ENCODE measurements at regions not wholly inside any gene's neighbourhood (a gene's known extent, or its start where the extent isn't known, plus 50 kb on each side); places are given as distances from the start of the nearest gene placed in this dataset.

- no TSS peak for BruUV-seq (replicated peaks)
These were observed 96.0 kb upstream of the PRPS1L1 start for GRCh38 chr7:18123508-18124239.

GRCh38 chr7:18125476-18125875 lies 97.8 kb upstream of the PRPS1L1 start:
- ChIA-PET POLR2A (ENCODE audit: unreplicated experiment) (no interaction called here), CTCF (interaction anchor here (0.6 kb wide), 1 partner anchor 54 kb away, joined by 5 read pairs; no protein-coding TSS in a partner anchor)
- intact Hi-C loops (cut with micrococcal nuclease), result loop anchor here (10.0 kb wide), 1 partner anchor 421 kb away; no protein-coding TSS in a partner anchor
- ATAC-seq (no peak), DNase-seq (no peak)
- H3F3A ChIP-seq (ENCODE audit: low read length, unreplicated experiment), result no peaks in the 10 kb centered on the region
- no peak overlapping the region for H2AFZ ChIP-seq (ENCODE audit: low read length)
- TF ChIP-seq EZH2phosphoT487 (IDR thresholded peaks at IDR 0.05; ENCODE audit: borderline replicate concordance, low read length) (no peak), EZH2 (IDR thresholded peaks at IDR 0.05; ENCODE audit: low read length, unreplicated experiment) (no peak)
- TF ChIP-seq, protein P1, sequence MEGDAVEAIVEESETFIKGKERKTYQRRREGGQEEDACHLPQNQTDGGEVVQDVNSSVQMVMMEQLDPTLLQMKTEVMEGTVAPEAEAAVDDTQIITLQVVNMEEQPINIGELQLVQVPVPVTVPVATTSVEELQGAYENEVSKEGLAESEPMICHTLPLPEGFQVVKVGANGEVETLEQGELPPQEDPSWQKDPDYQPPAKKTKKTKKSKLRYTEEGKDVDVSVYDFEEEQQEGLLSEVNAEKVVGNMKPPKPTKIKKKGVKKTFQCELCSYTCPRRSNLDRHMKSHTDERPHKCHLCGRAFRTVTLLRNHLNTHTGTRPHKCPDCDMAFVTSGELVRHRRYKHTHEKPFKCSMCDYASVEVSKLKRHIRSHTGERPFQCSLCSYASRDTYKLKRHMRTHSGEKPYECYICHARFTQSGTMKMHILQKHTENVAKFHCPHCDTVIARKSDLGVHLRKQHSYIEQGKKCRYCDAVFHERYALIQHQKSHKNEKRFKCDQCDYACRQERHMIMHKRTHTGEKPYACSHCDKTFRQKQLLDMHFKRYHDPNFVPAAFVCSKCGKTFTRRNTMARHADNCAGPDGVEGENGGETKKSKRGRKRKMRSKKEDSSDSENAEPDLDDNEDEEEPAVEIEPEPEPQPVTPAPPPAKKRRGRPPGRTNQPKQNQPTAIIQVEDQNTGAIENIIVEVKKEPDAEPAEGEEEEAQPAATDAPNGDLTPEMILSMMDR (conservative IDR thresholded peaks at IDR 0.05; ENCODE audit: low read depth, low read length), result no peak
- no peaks in the 10 kb centered on the region for H3K79me2 ChIP-seq (ENCODE audit: low read length)
- no peak overlapping the region for H3K27ac ChIP-seq (ENCODE audit: low read length)
- H4K20me1 ChIP-seq (ENCODE audit: low read length), result no peaks in the 10 kb centered on the region
- no peaks in the 10 kb centered on the region for H3K9me3 ChIP-seq (ENCODE audit: low read length)
- H3K4me2 ChIP-seq (ENCODE audit: low read length), result no peak overlapping the region
- no peak overlapping the region for H3K4me3 ChIP-seq (ENCODE audit: low read length)
- no peak overlapping the region for H3K9ac ChIP-seq (ENCODE audit: low read length)
- no peaks in the 10 kb centered on the region for H3K9me2 ChIP-seq (replicated peaks; ENCODE audit: low read length)
- H3K27me3 ChIP-seq (ENCODE audit: low read length), result no peaks in the 10 kb centered on the region
- no peaks in the 10 kb centered on the region for H3K4me1 ChIP-seq (ENCODE audit: insufficient read depth, low read length)
- no TSS peak for BruUV-seq (replicated peaks)
- no peaks in the 10 kb centered on the region for H3K36me3 ChIP-seq (ENCODE audit: low read depth, low read length)

More at GRCh38 chr7:18123508-18124239, 96.0 kb upstream of the PRPS1L1 start:
- H2AFZ ChIP-seq (ENCODE audit: low read length), result no peak overlapping the region
- ChIA-PET POLR2A (ENCODE audit: unreplicated experiment) (no interaction called here), CTCF (no interaction called here)
- no peaks in the 10 kb centered on the region for H3K79me2 ChIP-seq (ENCODE audit: low read length)
- no peak for DNase-seq
- no peaks in the 10 kb centered on the region for H3K9me3 ChIP-seq (ENCODE audit: low read length)
- H4K20me1 ChIP-seq (ENCODE audit: low read length), result no peaks in the 10 kb centered on the region
- no peak overlapping the region for H3K9ac ChIP-seq (ENCODE audit: low read length)
- no peaks in the 10 kb centered on the region for H3K36me3 ChIP-seq (ENCODE audit: low read depth, low read length)
- no peak overlapping the region for H3K4me2 ChIP-seq (ENCODE audit: low read length)
- no peaks in the 10 kb centered on the region for H3K9me2 ChIP-seq (replicated peaks; ENCODE audit: low read length)
- H3K27me3 ChIP-seq (ENCODE audit: low read length), result no peaks in the 10 kb centered on the region
- H3K4me3 ChIP-seq (ENCODE audit: low read length), result no peak overlapping the region
- intact Hi-C loops (cut with micrococcal nuclease), result loop anchor here (5.0 to 10.0 kb wide), 2 partner anchors 224 to 419 kb away; no protein-coding TSS in a partner anchor
- no peaks in the 10 kb centered on the region for H3K4me1 ChIP-seq (ENCODE audit: insufficient read depth, low read length)
- no peak for ATAC-seq
- no peaks in the 10 kb centered on the region for H3F3A ChIP-seq (ENCODE audit: low read length, unreplicated experiment)
- no peak for TF ChIP-seq EZH2 (IDR thresholded peaks at IDR 0.05; ENCODE audit: low read length, unreplicated experiment)
- no peak for TF ChIP-seq EZH2phosphoT487 (IDR thresholded peaks at IDR 0.05; ENCODE audit: borderline replicate concordance, low read length)
- TF ChIP-seq, protein P1 (conservative IDR thresholded peaks at IDR 0.05; ENCODE audit: low read depth, low read length), result no peak
- H3K27ac ChIP-seq (ENCODE audit: low read length), result no peak overlapping the region

- no peaks in the 10 kb centered on the region for H3K36me3 ChIP-seq (ENCODE audit: low read depth, low read length)
- H2AFZ ChIP-seq (ENCODE audit: low read length), result no peak overlapping the region
- CTCF ChIA-PET, result no interaction called here
- no peak for TF ChIP-seq EZH2 (IDR thresholded peaks at IDR 0.05; ENCODE audit: low read length, unreplicated experiment)
- TF ChIP-seq EZH2phosphoT487 (IDR thresholded peaks at IDR 0.05; ENCODE audit: borderline replicate concordance, low read length), result no peak
- no peak overlapping the region for H3K9ac ChIP-seq (ENCODE audit: low read length)
- H3K9me2 ChIP-seq (replicated peaks; ENCODE audit: low read length), result no peaks in the 10 kb centered on the region
- intact Hi-C loops (cut with micrococcal nuclease), result loop anchor here (10.0 kb wide), 1 partner anchor 421 kb away; no protein-coding TSS in a partner anchor
- H4K20me1 ChIP-seq (ENCODE audit: low read length), result no peaks in the 10 kb centered on the region
- H3K9me3 ChIP-seq (ENCODE audit: low read length), result no peaks in the 10 kb centered on the region
- no peak overlapping the region for H3K4me2 ChIP-seq (ENCODE audit: low read length)
- H3K27ac ChIP-seq (ENCODE audit: low read length), result no peak overlapping the region
- H3K79me2 ChIP-seq (ENCODE audit: low read length), result no peaks in the 10 kb centered on the region
- ATAC-seq, result peak; percentile 50; the same call in 1 of the 2 replicates
- H3K4me1 ChIP-seq (ENCODE audit: insufficient read depth, low read length), result no peaks in the 10 kb centered on the region
- POLR2A ChIA-PET (ENCODE audit: unreplicated experiment), result no interaction called here
- no peaks in the 10 kb centered on the region for H3F3A ChIP-seq (ENCODE audit: low read length, unreplicated experiment)
- no TSS peak for BruUV-seq (replicated peaks)
- no peaks in the 10 kb centered on the region for H3K27me3 ChIP-seq (ENCODE audit: low read length)
- H3K4me3 ChIP-seq (ENCODE audit: low read length), result no peak overlapping the region
- no peak for DNase-seq
These were observed 98.6 kb upstream of the PRPS1L1 start for GRCh38 chr7:18126281-18126680.
